ENCODE measurements at regions not wholly inside any gene's neighbourhood (a gene's known extent, or its start where the extent isn't known, plus 50 kb on each side); places are given as distances from the start of the nearest gene placed in this dataset.
"Not testable (repeated sequence)": the region's sequence is repeated elsewhere in the genome, so short reads cannot be mapped to it uniquely, and the experiment has no call there.

- dilution Hi-C loops (cut with MboI; ENCODE audit: extremely low pct_ligation_motif_present, low sequenced_read_pairs); POLR2A ChIA-PET; H3K27me3 ChIP-seq (ENCODE audit: control insufficient read depth in 2 of 2, insufficient read depth in 2 of 2, low read length in 2 of 2); FAIRE-seq; H4K20me1 ChIP-seq (replicated peaks; ENCODE audit: control insufficient read depth, extremely low read depth, insufficient read depth, low read length); DNase-seq (ENCODE audit: low read depth, low spot score); BruUV-seq (replicated peaks); H3K9me3 ChIP-seq (replicated peaks; ENCODE audit: control insufficient read depth, insufficient read depth, low read length); H3K4me2 ChIP-seq (ENCODE audit: insufficient read depth, low read length); intact Hi-C loops (cut with micrococcal nuclease); H3K27ac ChIP-seq (ENCODE audit: insufficient read depth, low read depth, low read length); H3K79me2 ChIP-seq (ENCODE audit: control insufficient read depth, insufficient read depth, low read length); H3K9me1 ChIP-seq (replicated peaks; ENCODE audit: control insufficient read depth, extremely low read depth, insufficient read depth, low read length); H3K36me3 ChIP-seq (ENCODE audit: control insufficient read depth in 2 of 2, extremely low read depth in 1 of 2, insufficient read depth in 2 of 2, low read length in 2 of 2); H3K4me1 ChIP-seq (ENCODE audit: control insufficient read depth, extremely low read depth, insufficient read depth, low read length); H3K4me3 ChIP-seq (replicated peaks in 1 of 3; ENCODE audit: insufficient read depth in 1 of 3, low read depth in 1 of 3, low read length in 3 of 3); H2AFZ ChIP-seq (ENCODE audit: low read depth, low read length); H3K9ac ChIP-seq (replicated peaks; ENCODE audit: extremely low read depth, insufficient read depth, low read length); CTCF ChIA-PET: not testable (repeated sequence)
Measured at GRCh38 chr2:111296122-111296804, 175.5 kb downstream of the BCL2L11 start.

GRCh38 chr2:111297128-111297527, 176.4 kb downstream of the BCL2L11 start:
- H3K79me2 ChIP-seq (ENCODE audit: control insufficient read depth, insufficient read depth, low read length); H3K4me2 ChIP-seq (ENCODE audit: insufficient read depth, low read length); H3K27ac ChIP-seq (ENCODE audit: insufficient read depth, low read depth, low read length); DNase-seq (ENCODE audit: low read depth, low spot score); H3K27me3 ChIP-seq (ENCODE audit: control insufficient read depth in 2 of 2, insufficient read depth in 2 of 2, low read length in 2 of 2); H3K4me3 ChIP-seq (replicated peaks in 1 of 3; ENCODE audit: insufficient read depth in 1 of 3, low read depth in 1 of 3, low read length in 3 of 3); H3K9me3 ChIP-seq (replicated peaks; ENCODE audit: control insufficient read depth, insufficient read depth, low read length); intact Hi-C loops (cut with micrococcal nuclease); dilution Hi-C loops (cut with MboI; ENCODE audit: extremely low pct_ligation_motif_present, low sequenced_read_pairs); H3K36me3 ChIP-seq (ENCODE audit: control insufficient read depth in 2 of 2, extremely low read depth in 1 of 2, insufficient read depth in 2 of 2, low read length in 2 of 2); CTCF ChIA-PET; H3K9ac ChIP-seq (replicated peaks; ENCODE audit: extremely low read depth, insufficient read depth, low read length); H3K4me1 ChIP-seq (ENCODE audit: control insufficient read depth, extremely low read depth, insufficient read depth, low read length); BruUV-seq (replicated peaks); H2AFZ ChIP-seq (ENCODE audit: low read depth, low read length); H3K9me1 ChIP-seq (replicated peaks; ENCODE audit: control insufficient read depth, extremely low read depth, insufficient read depth, low read length); POLR2A ChIA-PET; H4K20me1 ChIP-seq (replicated peaks; ENCODE audit: control insufficient read depth, extremely low read depth, insufficient read depth, low read length): not testable (repeated sequence)
- peak; percentile 28 for FAIRE-seq

GRCh38 chr2:111298927-111299326, 178.2 kb downstream of the BCL2L11 start:
- H3K79me2 ChIP-seq (ENCODE audit: control insufficient read depth, insufficient read depth, low read length); FAIRE-seq; H3K36me3 ChIP-seq (ENCODE audit: control insufficient read depth in 2 of 2, extremely low read depth in 1 of 2, insufficient read depth in 2 of 2, low read length in 2 of 2); H3K9me1 ChIP-seq (replicated peaks; ENCODE audit: control insufficient read depth, extremely low read depth, insufficient read depth, low read length); H3K9ac ChIP-seq (replicated peaks; ENCODE audit: extremely low read depth, insufficient read depth, low read length); POLR2A ChIA-PET; H3K27ac ChIP-seq (ENCODE audit: insufficient read depth, low read depth, low read length); H3K4me3 ChIP-seq (replicated peaks in 1 of 3; ENCODE audit: insufficient read depth in 1 of 3, low read depth in 1 of 3, low read length in 3 of 3); H3K9me3 ChIP-seq (replicated peaks; ENCODE audit: control insufficient read depth, insufficient read depth, low read length); CTCF ChIA-PET; H2AFZ ChIP-seq (ENCODE audit: low read depth, low read length); BruUV-seq (replicated peaks); H3K4me1 ChIP-seq (ENCODE audit: control insufficient read depth, extremely low read depth, insufficient read depth, low read length); H3K27me3 ChIP-seq (ENCODE audit: control insufficient read depth in 2 of 2, insufficient read depth in 2 of 2, low read length in 2 of 2); H4K20me1 ChIP-seq (replicated peaks; ENCODE audit: control insufficient read depth, extremely low read depth, insufficient read depth, low read length); dilution Hi-C loops (cut with MboI; ENCODE audit: extremely low pct_ligation_motif_present, low sequenced_read_pairs); DNase-seq (ENCODE audit: low read depth, low spot score); H3K4me2 ChIP-seq (ENCODE audit: insufficient read depth, low read length); intact Hi-C loops (cut with micrococcal nuclease): not testable (repeated sequence)

GRCh38 chr2:111299635-111300034, 178.9 kb downstream of the BCL2L11 start:
- H3K79me2 ChIP-seq (ENCODE audit: control insufficient read depth, insufficient read depth, low read length); H3K9me3 ChIP-seq (replicated peaks; ENCODE audit: control insufficient read depth, insufficient read depth, low read length); BruUV-seq (replicated peaks); H3K27ac ChIP-seq (ENCODE audit: insufficient read depth, low read depth, low read length); DNase-seq (ENCODE audit: low read depth, low spot score); H3K27me3 ChIP-seq (ENCODE audit: control insufficient read depth in 2 of 2, insufficient read depth in 2 of 2, low read length in 2 of 2); intact Hi-C loops (cut with micrococcal nuclease); POLR2A ChIA-PET; H3K4me1 ChIP-seq (ENCODE audit: control insufficient read depth, extremely low read depth, insufficient read depth, low read length); H3K4me3 ChIP-seq (replicated peaks in 1 of 3; ENCODE audit: insufficient read depth in 1 of 3, low read depth in 1 of 3, low read length in 3 of 3); H2AFZ ChIP-seq (ENCODE audit: low read depth, low read length); dilution Hi-C loops (cut with MboI; ENCODE audit: extremely low pct_ligation_motif_present, low sequenced_read_pairs); H3K4me2 ChIP-seq (ENCODE audit: insufficient read depth, low read length); H3K9ac ChIP-seq (replicated peaks; ENCODE audit: extremely low read depth, insufficient read depth, low read length); H3K9me1 ChIP-seq (replicated peaks; ENCODE audit: control insufficient read depth, extremely low read depth, insufficient read depth, low read length); CTCF ChIA-PET; H4K20me1 ChIP-seq (replicated peaks; ENCODE audit: control insufficient read depth, extremely low read depth, insufficient read depth, low read length); H3K36me3 ChIP-seq (ENCODE audit: control insufficient read depth in 2 of 2, extremely low read depth in 1 of 2, insufficient read depth in 2 of 2, low read length in 2 of 2): not testable (repeated sequence)
- FAIRE-seq = peak; percentile 73
